Stimulated activated CD4-positive, alpha-beta T cell treated with anti-CD3 and anti-CD28 coated beads, Interleukin-1b, Interleukin-23, amount 100 ng/mL, for 4 hours (primary cell): ENCODE measurements at regions not wholly inside any gene's neighbourhood (a gene's known extent, or its start where the extent isn't known, plus 50 kb on each side); places are given as distances from the start of the nearest gene placed in this dataset.

Experiments used
- DNase-seq, 2 donors: peaks; one replicate each; pipeline ENCODE4 v3.0.0-alpha.2; 2020; ENCODE audit warnings: low read depth in 2 of 2

- no peak for DNase-seq
Observed at GRCh38 chr5:175805256-175806011, 65.9 kb upstream of the CPLX2 start.

GRCh38 chr5:175808711-175809110, 62.7 kb upstream of the CPLX2 start:
- no peak for DNase-seq

- no peak for DNase-seq
Observed at GRCh38 chr5:175809531-175810121, 61.8 kb upstream of the CPLX2 start.

GRCh38 chr5:175810457-175810856, 60.9 kb upstream of the CPLX2 start:
- DNase-seq: no peak

GRCh38 chr5:175811589-175811988, 59.8 kb upstream of the CPLX2 start:
- DNase-seq: no peak

- no peak for DNase-seq
Observed at GRCh38 chr5:175813943-175814630, 57.3 kb upstream of the CPLX2 start.

- no peak for DNase-seq
Observed at GRCh38 chr5:175814691-175815090, 56.7 kb upstream of the CPLX2 start.

- DNase-seq: no peak
Observed at GRCh38 chr5:175815126-175815913, 56.1 kb upstream of the CPLX2 start.

GRCh38 chr5:175816348-175816747, 55.0 kb upstream of the CPLX2 start:
- no peak for DNase-seq

GRCh38 chr5:175819090-175819425, 52.3 kb upstream of the CPLX2 start:
- DNase-seq: no peak

GRCh38 chr5:175820230-175820629, 51.1 kb upstream of the CPLX2 start:
- DNase-seq: no peak
